Natural killer cell (primary cell): ENCODE measurements at regions not wholly inside any gene's neighbourhood (a gene's known extent, or its start where the extent isn't known, plus 50 kb on each side); places are given as distances from the start of the nearest gene placed in this dataset.

Experiments
- ATAC-seq, 3 donors: fragments of 150-1000 bp in 2 of 3; fragments of 200-7000 bp in 1 of 3; cut with Tn5 transposase; 1 replicate in 1 of 3; 2 replicates in 2 of 3; pipeline ENCODE4 v1.10.0; 2021; ENCODE audit warnings: mild to moderate bottlenecking in 2 of 3, moderate library complexity in 2 of 3
- DNase-seq, 2 donors: peaks; one replicate each; pipeline versions ENCODE4 v3.0.0 to v3.0.0-alpha.2; 2013 to 2021; ENCODE audit warnings: mixed read lengths in 1 of 2
- H3K27ac ChIP-seq: one replicate; pipeline ENCODE4 v1.5.1; 2013; ENCODE audit warnings: mild to moderate bottlenecking, low read length
- H3K27me3 ChIP-seq: one replicate; pipeline ENCODE4 v1.6.1; 2013; ENCODE audit warnings: low read length; ENCODE audit not compliant: control insufficient read depth, insufficient read depth
- H3K36me3 ChIP-seq: one replicate; pipeline ENCODE4 v1.6.1; 2013; ENCODE audit warnings: low read length; ENCODE audit not compliant: control insufficient read depth, insufficient read depth
- H3K4me1 ChIP-seq: one replicate; pipeline ENCODE4 v1.6.1; 2013; ENCODE audit warnings: low read length; ENCODE audit not compliant: control insufficient read depth, insufficient read depth
- H3K4me3 ChIP-seq: one replicate; pipeline ENCODE4 v1.5.1; 2013; ENCODE audit warnings: low read length
- H3K9me3 ChIP-seq: one replicate; pipeline ENCODE4 v1.6.1; 2013; ENCODE audit warnings: low read length; ENCODE audit not compliant: control insufficient read depth, insufficient read depth
- H3K27ac Mint-ChIP-seq, 2 donors: one replicate each; pipeline ENCODE4 v1.8.0; 2022; ENCODE audit warnings: mild to moderate bottlenecking in 2 of 2, mixed read lengths in 2 of 2, moderate library complexity in 1 of 2
- H3K27me3 Mint-ChIP-seq, 2 donors: one replicate each; pipeline ENCODE4 v1.8.0; 2022; ENCODE audit warnings: low read depth in 2 of 2, mixed read lengths in 2 of 2
- H3K36me3 Mint-ChIP-seq: one replicate; pipeline ENCODE4 v1.8.0; 2022; ENCODE audit warnings: mixed read lengths
- H3K4me1 Mint-ChIP-seq, 2 donors: one replicate each; pipeline ENCODE4 v1.8.0; 2022; ENCODE audit warnings: mixed read lengths in 2 of 2
- H3K4me3 Mint-ChIP-seq: one replicate; pipeline ENCODE4 v1.8.0; 2022; ENCODE audit warnings: mild to moderate bottlenecking, moderate library complexity, mixed read lengths
- H3K9me3 Mint-ChIP-seq, 2 donors: one replicate each; pipeline ENCODE4 v1.8.0; 2022; ENCODE audit warnings: mixed read lengths in 2 of 2
- WGBS: methylation state at CpG from one replicate; pipeline ENCODE4 v1.1.7; 2013; ENCODE audit warnings: missing lambda C conversion rate; ENCODE audit not compliant: insufficient coverage; 5-methylcytosine and 5-hydroxymethylcytosine counted together
- intact Hi-C: fragments of 100-400 bp; cut with micrococcal nuclease; formaldehyde crosslinking; loops from one replicate; pipeline ENCODE4 v1.14.2; 2022
- TF ChIP-seq, protein P1 (sequence below): fragments of 200-600 bp; IDR thresholded peaks from one replicate; pipeline ENCODE4 v1.8.0; 2022; ENCODE audit warnings: antibody characterized with exemption

DNA sequence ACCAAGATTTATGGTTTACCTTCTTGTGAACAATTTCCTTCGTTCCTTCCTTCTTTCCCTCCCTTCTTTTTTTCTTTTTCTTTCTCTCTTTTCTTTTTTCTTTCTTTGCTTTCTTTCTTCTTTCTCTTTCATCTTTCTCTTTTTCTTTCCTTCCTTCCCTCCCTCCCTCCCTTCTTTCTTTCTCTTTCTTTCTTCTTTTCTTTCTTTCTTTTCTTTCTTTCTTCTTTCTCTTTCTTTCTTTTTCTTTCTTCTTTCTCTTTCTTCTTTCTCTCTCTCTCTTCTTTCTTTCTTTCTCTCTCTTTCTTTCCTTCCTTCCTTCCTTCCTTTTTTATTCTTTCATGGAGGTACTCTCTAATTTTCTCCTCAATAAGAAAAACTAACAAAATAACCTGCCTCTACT, 462.1 kb upstream of the ATP2B1 start:
- TF ChIP-seq, protein P1, sequence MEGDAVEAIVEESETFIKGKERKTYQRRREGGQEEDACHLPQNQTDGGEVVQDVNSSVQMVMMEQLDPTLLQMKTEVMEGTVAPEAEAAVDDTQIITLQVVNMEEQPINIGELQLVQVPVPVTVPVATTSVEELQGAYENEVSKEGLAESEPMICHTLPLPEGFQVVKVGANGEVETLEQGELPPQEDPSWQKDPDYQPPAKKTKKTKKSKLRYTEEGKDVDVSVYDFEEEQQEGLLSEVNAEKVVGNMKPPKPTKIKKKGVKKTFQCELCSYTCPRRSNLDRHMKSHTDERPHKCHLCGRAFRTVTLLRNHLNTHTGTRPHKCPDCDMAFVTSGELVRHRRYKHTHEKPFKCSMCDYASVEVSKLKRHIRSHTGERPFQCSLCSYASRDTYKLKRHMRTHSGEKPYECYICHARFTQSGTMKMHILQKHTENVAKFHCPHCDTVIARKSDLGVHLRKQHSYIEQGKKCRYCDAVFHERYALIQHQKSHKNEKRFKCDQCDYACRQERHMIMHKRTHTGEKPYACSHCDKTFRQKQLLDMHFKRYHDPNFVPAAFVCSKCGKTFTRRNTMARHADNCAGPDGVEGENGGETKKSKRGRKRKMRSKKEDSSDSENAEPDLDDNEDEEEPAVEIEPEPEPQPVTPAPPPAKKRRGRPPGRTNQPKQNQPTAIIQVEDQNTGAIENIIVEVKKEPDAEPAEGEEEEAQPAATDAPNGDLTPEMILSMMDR: no peak
- Mint-ChIP-seq H3K27ac (no peak overlapping the region), H3K36me3 (no peaks in the 10 kb centered on the region), H3K4me1 (no peaks in the 10 kb centered on the region), H3K27me3 (peaks cover 0 to 3% of the 10 kb centered on the region in 2 donors), H3K9me3 (peaks cover 2 to 3% of the 10 kb centered on the region in 2 donors), H3K4me3 (no peak overlapping the region)
- H3K9me3 ChIP-seq: no peaks in the 10 kb centered on the region
- ATAC-seq (no peak), DNase-seq (no peak)
- WGBS: 88% methylated on average over 1 of the region's 1 CpG
- intact Hi-C loops: no loop called here
- no peak overlapping the region for H3K4me3 ChIP-seq
- H3K27ac ChIP-seq: no peak overlapping the region
- no peaks in the 10 kb centered on the region for H3K27me3 ChIP-seq
- no peaks in the 10 kb centered on the region for H3K36me3 ChIP-seq
- H3K4me1 ChIP-seq: no peaks in the 10 kb centered on the region

DNA sequence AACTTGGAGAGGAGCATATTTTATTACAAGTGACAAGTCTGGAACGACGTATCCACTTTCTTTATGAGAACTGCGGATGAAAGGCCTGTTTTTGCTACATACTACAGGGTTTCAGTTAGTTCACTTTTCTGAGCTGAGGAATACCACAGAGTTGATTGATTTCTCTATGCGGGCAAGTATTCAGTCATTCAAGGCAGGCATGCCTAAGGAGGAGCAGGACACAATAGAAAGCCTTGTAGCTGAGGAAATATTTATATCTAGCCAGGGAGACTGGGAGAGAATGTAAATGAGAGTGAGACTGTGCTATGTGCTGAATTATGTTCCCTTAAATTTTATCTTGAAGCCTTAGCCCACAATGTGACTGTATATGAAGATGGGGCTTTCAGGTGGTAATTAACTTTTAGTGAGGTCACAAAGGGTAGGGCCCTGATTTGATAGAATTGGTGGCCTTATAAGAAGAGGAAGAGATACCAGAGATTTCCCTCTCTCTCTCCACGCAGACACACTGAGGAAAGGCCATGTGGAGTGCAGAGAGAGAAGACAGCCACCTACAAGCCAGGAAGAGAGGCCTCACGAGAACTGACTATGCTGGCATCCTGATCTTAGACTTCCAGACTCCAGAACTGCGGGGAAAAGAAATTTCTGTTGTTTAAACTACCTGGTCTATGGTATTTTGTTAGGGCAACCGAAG, 459.0 kb upstream of the ATP2B1 start:
- H3K27me3 Mint-ChIP-seq: no peaks in the 10 kb centered on the region
- intact Hi-C loops: no loop called here
- Histone ChIP-seq H3K27ac (no peak overlapping the region), H3K4me1 (no peaks in the 10 kb centered on the region), H3K27me3 (no peaks in the 10 kb centered on the region), H3K4me3 (no peak overlapping the region), H3K9me3 (no peaks in the 10 kb centered on the region), H3K36me3 (no peaks in the 10 kb centered on the region)
- H3K4me1 Mint-ChIP-seq: no peaks in the 10 kb centered on the region
- 95% methylated on average over 7 of the region's 8 CpGs for WGBS
- no peak overlapping the region for H3K4me3 Mint-ChIP-seq
- TF ChIP-seq, protein P1: no peak
- DNase-seq: no peak
- no peaks in the 10 kb centered on the region for H3K36me3 Mint-ChIP-seq
- peaks cover 0 to 3% of the 10 kb centered on the region in 2 donors for H3K9me3 Mint-ChIP-seq
- ATAC-seq: no peak
- no peak overlapping the region for H3K27ac Mint-ChIP-seq

DNA sequence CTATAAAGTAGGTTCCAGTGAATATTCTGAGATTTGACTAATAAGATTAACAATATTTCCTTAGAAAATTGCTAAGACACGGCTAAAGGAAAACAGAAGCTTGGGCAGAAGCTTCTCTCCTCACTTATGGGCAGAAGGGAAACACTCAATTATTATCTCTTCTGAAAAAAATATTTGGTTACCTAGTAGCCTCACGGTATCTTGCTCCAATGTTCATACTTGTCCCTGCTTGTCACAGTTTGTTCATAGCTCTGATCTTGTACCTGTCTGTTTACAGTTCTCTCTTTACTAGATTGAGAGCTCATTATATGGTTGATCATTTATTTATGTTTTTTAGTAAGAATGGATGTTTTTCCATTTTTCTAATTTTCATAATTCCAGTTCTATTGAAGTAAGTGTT, 458.0 kb upstream of the ATP2B1 start:
- intact Hi-C loops: no loop called here

More for the DNA sequence above, 458.0 kb upstream of the ATP2B1 start:
- H3K27me3 ChIP-seq: no peaks in the 10 kb centered on the region
- Mint-ChIP-seq H3K36me3 (no peaks in the 10 kb centered on the region), H3K9me3 (peaks cover 0 to 3% of the 10 kb centered on the region in 2 donors), H3K4me1 (no peaks in the 10 kb centered on the region), H3K27ac (no peak overlapping the region), H3K4me3 (no peak overlapping the region), H3K27me3 (no peaks in the 10 kb centered on the region)
- H3K9me3 ChIP-seq: no peaks in the 10 kb centered on the region
- no peak overlapping the region for H3K27ac ChIP-seq
- H3K36me3 ChIP-seq: no peaks in the 10 kb centered on the region
- H3K4me3 ChIP-seq: no peak overlapping the region
- ATAC-seq: no peak
- TF ChIP-seq, protein P1: no peak
- WGBS: 93% methylated on average over 2 of the region's 2 CpGs
- no peak for DNase-seq
- no peaks in the 10 kb centered on the region for H3K4me1 ChIP-seq
